ENCODE measurements at regions not wholly inside any gene's neighbourhood (a gene's known extent, or its start where the extent isn't known, plus 50 kb on each side); places are given as distances from the start of the nearest gene placed in this dataset.

GRCh38 chr2:207284556-207285472 is 119.1 kb upstream of the KLF7 start:
- peaks cover 2% of the 10 kb centered on the region for H3K27me3 Mint-ChIP-seq
- no peak overlapping the region for H3K27ac Mint-ChIP-seq
- POLR2A ChIA-PET, result interaction anchor here (0.6 kb wide), 1 partner anchor 67 kb away, joined by 3 read pairs; no protein-coding TSS in a partner anchor
- peaks cover 8% of the 10 kb centered on the region for H3K4me1 Mint-ChIP-seq
- ATAC-seq (ENCODE audit: low read depth) (no peak), DNase-seq (no peak)
- no peak overlapping the region for H3K4me3 Mint-ChIP-seq
- no peak for TF ChIP-seq CTCF (IDR thresholded peaks at IDR 0.05)
- intact Hi-C loops (cut with micrococcal nuclease), result no loop called here
- CTCF ChIA-PET, result no interaction called here
- H3K36me3 Mint-ChIP-seq (ENCODE audit: low read depth), result no peaks in the 10 kb centered on the region
- no peaks in the 10 kb centered on the region for H3K9me3 Mint-ChIP-seq

- no peak overlapping the region for H3K27ac Mint-ChIP-seq
- ChIA-PET POLR2A (interaction anchor here (0.6 kb wide), 1 partner anchor 68 kb away, joined by 3 read pairs; no protein-coding TSS in a partner anchor), CTCF (no interaction called here)
- intact Hi-C loops (cut with micrococcal nuclease), result no loop called here
- H3K27me3 Mint-ChIP-seq, result peaks cover 2% of the 10 kb centered on the region
- no peaks in the 10 kb centered on the region for H3K36me3 Mint-ChIP-seq (ENCODE audit: low read depth)
- no peaks in the 10 kb centered on the region for H3K9me3 Mint-ChIP-seq
- peaks cover 8% of the 10 kb centered on the region for H3K4me1 Mint-ChIP-seq
- DNase-seq (no peak), ATAC-seq (ENCODE audit: low read depth) (no peak)
- no peak overlapping the region for H3K4me3 Mint-ChIP-seq
- TF ChIP-seq CTCF (IDR thresholded peaks at IDR 0.05), result no peak
These were observed 119.7 kb upstream of the KLF7 start for GRCh38 chr2:207285473-207285815.

GRCh38 chr2:207286106-207286505 is 120.4 kb upstream of the KLF7 start:
- Mint-ChIP-seq H3K4me1 (peaks cover 11% of the 10 kb centered on the region), H3K27ac (no peak overlapping the region), H3K36me3 (ENCODE audit: low read depth) (no peaks in the 10 kb centered on the region), H3K4me3 (no peak overlapping the region), H3K27me3 (peaks cover 2% of the 10 kb centered on the region), H3K9me3 (no peaks in the 10 kb centered on the region)
- ATAC-seq (ENCODE audit: low read depth) (no peak), DNase-seq (no peak)
- intact Hi-C loops (cut with micrococcal nuclease), result no loop called here
- no peak for TF ChIP-seq CTCF (IDR thresholded peaks at IDR 0.05)
- POLR2A ChIA-PET, result interaction anchor here (0.5 kb wide), 1 partner anchor 129 kb away, joined by 20 read pairs; no protein-coding TSS in a partner anchor
- CTCF ChIA-PET, result no interaction called here

GRCh38 chr2:207288628-207289027 is 122.9 kb upstream of the KLF7 start:
- no peak for TF ChIP-seq CTCF (IDR thresholded peaks at IDR 0.05)
- Mint-ChIP-seq H3K27me3 (peaks cover 2% of the 10 kb centered on the region), H3K4me3 (no peak overlapping the region), H3K36me3 (ENCODE audit: low read depth) (no peaks in the 10 kb centered on the region), H3K27ac (no peak overlapping the region), H3K4me1 (peaks cover 8% of the 10 kb centered on the region), H3K9me3 (no peaks in the 10 kb centered on the region)
- intact Hi-C loops (cut with micrococcal nuclease), result no loop called here
- POLR2A ChIA-PET, result no interaction called here
- DNase-seq (no peak), ATAC-seq (ENCODE audit: low read depth) (peak; percentile 40)
- CTCF ChIA-PET, result no interaction called here

- ATAC-seq (ENCODE audit: low read depth) (no peak), DNase-seq (no peak)
- intact Hi-C loops (cut with micrococcal nuclease), result no loop called here
- Mint-ChIP-seq H3K27me3 (no peaks in the 10 kb centered on the region), H3K4me1 (peaks cover 8% of the 10 kb centered on the region), H3K4me3 (no peak overlapping the region), H3K36me3 (ENCODE audit: low read depth) (no peaks in the 10 kb centered on the region), H3K27ac (no peak overlapping the region), H3K9me3 (no peaks in the 10 kb centered on the region)
- ChIA-PET CTCF (no interaction called here), POLR2A (no interaction called here)
- no peak for TF ChIP-seq CTCF (IDR thresholded peaks at IDR 0.05)
These were observed 123.7 kb upstream of the KLF7 start for GRCh38 chr2:207289295-207290018.

Data from activated B cell treated with CpG ODN at 0.5 μM for 24 hours (primary cell).